GM23338 (cell line): ENCODE measurements at regions not wholly inside any gene's neighbourhood (a gene's known extent, or its start where the extent isn't known, plus 50 kb on each side); places are given as distances from the start of the nearest gene placed in this dataset.

Experiments
- ATAC-seq: fragments of 200-7000 bp; cut with Tn5 transposase; 3 replicates; pipeline ENCODE4 v1.9.1; 2020
- DNase-seq: peaks from one replicate; pipeline ENCODE4 v3.0.0-alpha.2; 2015; ENCODE audit warnings: low spot score
- H2AFZ ChIP-seq: fragments of 200-600 bp; sonication (generic); 2 replicates; pipeline ENCODE4 v1.8.0; 2016; ENCODE audit warnings: antibody characterized with exemption, mild to moderate bottlenecking, moderate library complexity
- H3F3A ChIP-seq: fragments of 200-600 bp; sonication (generic); replicated peaks from 2 replicates; pipeline ENCODE4 v1.8.0; 2017; ENCODE audit warnings: antibody characterized with exemption, mixed run types, low read depth
- H3K27ac ChIP-seq: fragments of 200-600 bp; sonication (generic); 2 replicates; pipeline ENCODE4 v1.6.1; 2016; ENCODE audit warnings: low read depth
- H3K27me3 ChIP-seq: fragments of 200-600 bp; sonication (generic); 2 replicates; pipeline ENCODE4 v1.8.0; 2016; ENCODE audit warnings: mild to moderate bottlenecking, mixed run types, moderate library complexity; ENCODE audit not compliant: insufficient read depth
- H3K36me3 ChIP-seq: fragments of 200-600 bp; sonication (generic); 2 replicates; pipeline ENCODE4 v1.8.0; 2016; ENCODE audit warnings: mild to moderate bottlenecking; ENCODE audit not compliant: insufficient read depth
- H3K4me1 ChIP-seq: fragments of 200-600 bp; sonication (generic); 2 replicates; pipeline ENCODE4 v1.8.0; 2016; ENCODE audit warnings: mild to moderate bottlenecking, moderate library complexity; ENCODE audit not compliant: insufficient read depth
- H3K4me2 ChIP-seq: fragments of 200-600 bp; sonication (generic); 2 replicates; pipeline ENCODE4 v1.7.1; 2017; ENCODE audit warnings: mixed run types
- H3K4me3 ChIP-seq: fragments of 200-600 bp; sonication (generic); 2 replicates; pipeline ENCODE4 v1.6.1; 2016; ENCODE audit warnings: mixed run types
- H3K79me2 ChIP-seq: fragments of 200-600 bp; sonication (generic); replicated peaks from 2 replicates; pipeline ENCODE4 v1.8.0; 2017; ENCODE audit warnings: mild to moderate bottlenecking; ENCODE audit not compliant: insufficient read depth
- H3K9me2 ChIP-seq: fragments of 200-600 bp; sonication (generic); 2 replicates; pipeline ENCODE4 v1.8.0; 2017; ENCODE audit not compliant: insufficient read depth
- H4K20me1 ChIP-seq: fragments of 200-600 bp; sonication (generic); replicated peaks from 2 replicates; pipeline ENCODE4 v1.8.0; 2017; ENCODE audit warnings: mild to moderate bottlenecking; ENCODE audit not compliant: insufficient read depth
- H3K27ac Mint-ChIP-seq: 2 replicates; pipeline ENCODE4 v1.8.0; 2020; ENCODE audit warnings: inconsistent platforms, mild to moderate bottlenecking, moderate library complexity, mixed read lengths
- H3K27me3 Mint-ChIP-seq: 3 replicates; pipeline ENCODE4 v1.8.0; 2022; ENCODE audit warnings: low read depth, mild to moderate bottlenecking, moderate library complexity, mixed read lengths, inconsistent platforms; ENCODE audit not compliant: insufficient read depth, poor library complexity
- H3K36me3 Mint-ChIP-seq: 3 replicates; pipeline ENCODE4 v1.8.0; 2021; ENCODE audit warnings: low read depth, mild to moderate bottlenecking, inconsistent platforms, moderate library complexity, mixed read lengths
- H3K4me1 Mint-ChIP-seq: 3 replicates; pipeline ENCODE4 v1.8.0; 2020; ENCODE audit warnings: mild to moderate bottlenecking, inconsistent platforms, mixed read lengths
- H3K4me3 Mint-ChIP-seq: 3 replicates; pipeline ENCODE4 v1.8.0; 2021; ENCODE audit warnings: moderate library complexity, mild to moderate bottlenecking, inconsistent platforms, mixed read lengths
- H3K9me3 Mint-ChIP-seq: 3 replicates; pipeline ENCODE4 v1.8.0; 2020; ENCODE audit warnings: moderate library complexity, mild to moderate bottlenecking, inconsistent platforms, mixed read lengths
- CTCF ChIP-seq, 2 experiments: fragments of 200-600 bp in 1 of 2; sonication (generic) in 1 of 2; conservative IDR thresholded peaks; 2 replicates each; pipeline versions ENCODE4 v1.5.1 to v1.6.1; 2016 to 2017; ENCODE audit warnings: antibody characterized with exemption in 2 of 2, low read depth in 2 of 2, mild to moderate bottlenecking in 2 of 2, moderate library complexity in 1 of 2
- ETS1 ChIP-seq: IDR thresholded peaks from 2 replicates; pipeline ENCODE4 v1.6.1; 2016; ENCODE audit warnings: antibody characterized with exemption
- EZH2 ChIP-seq: fragments of 200-600 bp; sonication (generic); IDR thresholded peaks from one replicate; pipeline ENCODE4 v1.8.0; 2017; ENCODE audit warnings: antibody characterized with exemption, mild to moderate bottlenecking, low read depth; ENCODE audit not compliant: unreplicated experiment
- JUNB ChIP-seq: IDR thresholded peaks from one replicate; pipeline ENCODE4 v1.6.1; 2016; ENCODE audit warnings: antibody characterized with exemption; ENCODE audit not compliant: unreplicated experiment
- POLR2AphosphoS5 ChIP-seq: IDR thresholded peaks from 2 replicates; pipeline ENCODE4 v1.6.1; 2016; ENCODE audit warnings: antibody characterized with exemption, low read depth
- STAT1 ChIP-seq: IDR thresholded peaks from one replicate; pipeline ENCODE4 v1.6.1; 2016; ENCODE audit warnings: antibody characterized with exemption; ENCODE audit not compliant: unreplicated experiment
- ZNF114 ChIP-seq: fragments of 250-450 bp; sonication (Bioruptor Pico); IDR thresholded peaks from 2 replicates; pipeline ENCODE4 v1.5.0; 2020; ENCODE audit warnings: mild to moderate bottlenecking, moderate library complexity
- ZNF331 ChIP-seq: fragments of 250-450 bp; sonication (Bioruptor Pico); IDR thresholded peaks from 2 replicates; pipeline ENCODE4 v1.5.0; 2020; ENCODE audit warnings: low read depth, mild to moderate bottlenecking, moderate library complexity
- ZNF462 ChIP-seq: fragments of 250-450 bp; sonication (Bioruptor Pico); IDR thresholded peaks from 2 replicates; pipeline ENCODE4 v1.5.0; 2020; ENCODE audit warnings: mild to moderate bottlenecking, moderate library complexity

GRCh38 chr10:21289961-21290360, 235.5 kb downstream of the SKIDA1 start (continued):
- no peak for TF ChIP-seq ETS1

GRCh38 chr10:21289271-21289670, 236.2 kb downstream of the SKIDA1 start:
- Histone ChIP-seq H3K36me3 (no peaks in the 10 kb centered on the region), H3K79me2 (no peaks in the 10 kb centered on the region), H3K27ac (no peak overlapping the region), H3K9me2 (no peaks in the 10 kb centered on the region), H3K4me1 (peaks cover 47% of the 10 kb centered on the region), H3K4me3 (no peak overlapping the region), H3K27me3 (no peaks in the 10 kb centered on the region), H3F3A (peaks cover 25% of the 10 kb centered on the region), H2AFZ (no peak overlapping the region), H4K20me1 (no peaks in the 10 kb centered on the region), H3K4me2 (no peak overlapping the region)
- Mint-ChIP-seq H3K4me3 (no peak overlapping the region), H3K27me3 (peaks cover 2% of the 10 kb centered on the region), H3K9me3 (peaks cover 7% of the 10 kb centered on the region; the same call in 2 of the 3 replicates), H3K27ac (no peak overlapping the region), H3K4me1 (peaks cover 55% of the 10 kb centered on the region), H3K36me3 (peaks cover 14% of the 10 kb centered on the region)
- DNase-seq (no peak), ATAC-seq (no peak)
- no peak for TF ChIP-seq JUNB
- TF ChIP-seq ZNF114 (CRISPR knock-in tag), result no peak

GRCh38 chr10:21285742-21286331, 239.6 kb downstream of the SKIDA1 start:
- Histone ChIP-seq H3K4me3 (no peak overlapping the region), H3K79me2 (no peaks in the 10 kb centered on the region), H4K20me1 (no peaks in the 10 kb centered on the region), H3K27me3 (no peaks in the 10 kb centered on the region), H3K4me1 (peaks cover 41% of the 10 kb centered on the region), H3K9me2 (no peaks in the 10 kb centered on the region), H3K4me2 (no peak overlapping the region), H3K36me3 (no peaks in the 10 kb centered on the region), H3F3A (peaks cover 13% of the 10 kb centered on the region; the same call in 1 of the 2 replicates), H3K27ac (peak overlapping the region; percentile 89), H2AFZ (no peak overlapping the region)
- ATAC-seq (no peak), DNase-seq (no peak)
- Mint-ChIP-seq H3K27ac (no peak overlapping the region), H3K36me3 (peaks cover 13% of the 10 kb centered on the region), H3K27me3 (peaks cover 5% of the 10 kb centered on the region), H3K9me3 (peaks cover 7% of the 10 kb centered on the region; the same call in 2 of the 3 replicates), H3K4me3 (no peak overlapping the region; the same call in 2 of the 3 replicates), H3K4me1 (peaks cover 53% of the 10 kb centered on the region)
- no peak for TF ChIP-seq ZNF462
- TF ChIP-seq STAT1, result no peak
- TF ChIP-seq ETS1, result no peak
- TF ChIP-seq POLR2AphosphoS5, result no peak
- no peak for TF ChIP-seq ZNF331
- no peak for TF ChIP-seq EZH2
- TF ChIP-seq CTCF (conservative IDR thresholded peaks at IDR 0.05; ENCODE audit: low read depth in 2 of 2), result no peak
- no peak for TF ChIP-seq ZNF114 (CRISPR knock-in tag)
